ENCODE measurements at regions not wholly inside any gene's neighbourhood (a gene's known extent, or its start where the extent isn't known, plus 50 kb on each side); places are given as distances from the start of the nearest gene placed in this dataset.

DNA sequence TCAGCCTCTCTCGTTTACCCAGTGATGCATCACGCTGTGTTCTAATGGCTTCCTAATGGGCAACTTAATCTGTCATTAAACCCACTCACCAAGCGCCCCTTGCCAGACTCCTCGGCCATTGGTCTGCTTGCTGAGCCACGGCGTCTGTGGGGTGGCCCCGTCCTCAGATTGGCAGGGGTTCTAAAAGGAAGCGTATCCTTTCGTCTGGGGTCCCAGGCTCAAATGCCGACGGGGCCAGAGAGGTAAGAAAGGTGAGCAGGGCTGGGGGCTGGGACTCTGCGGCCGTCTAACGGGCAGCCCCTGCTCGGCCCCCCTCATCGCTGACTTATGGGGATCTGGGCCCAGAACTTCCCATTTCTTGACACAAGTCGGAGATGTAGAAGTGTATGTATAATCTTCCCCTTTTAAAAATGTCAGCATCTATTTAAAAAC is 315.1 kb upstream of the PROK2 start:
- DNase-seq (ENCODE audit: low read depth in 4 of 4, low spot score in 1 of 4): no peak

DNA sequence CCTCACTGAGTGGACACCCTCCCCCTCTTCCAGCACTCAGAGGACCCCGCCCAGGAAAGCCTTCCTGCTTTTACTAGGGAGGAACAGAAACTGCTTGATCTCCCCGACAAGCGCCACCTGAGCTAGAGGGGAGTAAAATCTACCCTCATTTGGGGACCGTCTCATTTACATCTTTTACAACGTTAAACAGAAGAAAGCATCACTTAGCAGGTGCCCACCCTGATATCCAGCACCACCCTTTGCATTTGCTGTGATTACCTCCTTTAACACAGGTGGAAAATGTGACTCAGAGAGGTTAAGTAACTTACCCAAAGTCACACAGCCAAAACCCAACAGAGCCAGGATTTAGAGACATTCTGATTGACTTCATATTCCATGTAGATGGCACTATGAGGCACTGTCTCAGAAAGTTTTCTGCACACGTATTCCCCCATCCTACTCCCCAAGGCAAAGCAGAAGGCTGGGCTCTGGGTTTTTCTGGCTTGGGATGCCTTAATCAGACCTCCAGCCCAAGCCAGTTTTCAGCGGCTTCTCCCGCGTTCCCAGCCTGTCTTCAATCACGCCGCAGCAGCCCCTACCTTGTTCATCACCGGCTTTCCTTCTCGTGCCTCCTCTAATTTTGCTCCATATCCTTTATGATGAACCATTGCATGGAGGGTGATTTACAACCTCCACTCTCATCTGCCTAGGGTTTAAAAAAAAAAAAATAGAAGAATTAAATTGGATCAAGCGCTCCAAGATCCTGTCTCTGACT is 314.6 kb upstream of the PROK2 start:
- no peak for DNase-seq (ENCODE audit: low read depth in 4 of 4, low spot score in 1 of 4)

DNA sequence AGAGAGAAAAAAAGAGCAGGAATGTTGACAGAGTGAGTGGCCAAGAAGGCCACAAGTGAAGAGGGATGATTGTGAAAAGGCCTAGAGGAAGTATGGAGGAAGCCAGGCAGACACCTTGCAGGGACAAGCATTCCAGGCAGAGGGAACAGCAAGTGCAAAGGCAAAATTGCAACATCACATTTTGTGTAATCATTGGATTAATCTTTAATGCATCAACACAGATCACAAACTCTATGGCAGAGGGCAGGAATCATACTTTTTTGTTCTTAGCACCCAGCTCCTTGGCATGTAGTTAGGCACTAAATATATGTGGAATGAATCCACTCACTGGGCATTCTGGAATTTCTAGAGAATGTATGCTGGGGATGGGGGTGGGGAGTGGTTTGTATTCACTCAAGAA is 312.1 kb upstream of the PROK2 start:
- no peak for DNase-seq (ENCODE audit: low read depth in 4 of 4, low spot score in 1 of 4)

DNA sequence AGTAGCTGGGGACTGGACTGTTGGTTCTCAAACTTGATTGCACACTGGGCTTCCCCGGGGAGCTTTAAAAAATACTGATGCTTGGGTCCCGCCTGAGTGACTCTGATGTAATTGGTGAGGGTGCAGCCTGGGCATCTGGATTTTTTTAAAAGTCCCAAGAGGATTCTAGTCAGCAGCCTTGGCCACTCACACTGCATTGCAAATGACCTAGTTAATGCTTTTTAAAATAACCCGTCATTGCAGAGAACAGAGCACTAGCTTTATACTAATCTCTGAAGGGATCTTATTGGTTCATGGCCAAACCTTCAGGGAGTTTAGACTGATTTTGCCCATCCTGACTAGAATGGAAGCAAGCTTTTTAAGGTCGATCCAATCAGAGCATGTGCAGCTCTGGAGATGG is 310.6 kb upstream of the PROK2 start:
- no peak for DNase-seq (ENCODE audit: low read depth in 4 of 4, low spot score in 1 of 4)

DNA sequence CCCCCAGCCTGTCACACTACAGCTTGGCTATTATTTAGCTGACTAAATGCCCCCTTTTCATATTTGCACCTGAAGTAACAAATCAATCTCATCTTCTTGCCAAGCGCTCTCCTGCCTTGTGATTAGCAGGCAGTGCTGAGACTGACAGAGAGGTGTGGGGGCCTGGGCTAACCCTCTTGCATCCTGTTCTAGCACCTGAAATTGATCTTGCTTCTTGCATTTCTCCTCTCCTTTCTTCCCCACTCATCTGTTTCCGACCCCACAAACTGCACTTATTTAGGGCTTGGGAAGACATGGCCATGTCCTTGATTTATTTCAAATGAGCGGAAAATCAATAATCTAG is 309.0 kb upstream of the PROK2 start:
- no peak for DNase-seq (ENCODE audit: low read depth in 4 of 4, low spot score in 1 of 4)

DNA sequence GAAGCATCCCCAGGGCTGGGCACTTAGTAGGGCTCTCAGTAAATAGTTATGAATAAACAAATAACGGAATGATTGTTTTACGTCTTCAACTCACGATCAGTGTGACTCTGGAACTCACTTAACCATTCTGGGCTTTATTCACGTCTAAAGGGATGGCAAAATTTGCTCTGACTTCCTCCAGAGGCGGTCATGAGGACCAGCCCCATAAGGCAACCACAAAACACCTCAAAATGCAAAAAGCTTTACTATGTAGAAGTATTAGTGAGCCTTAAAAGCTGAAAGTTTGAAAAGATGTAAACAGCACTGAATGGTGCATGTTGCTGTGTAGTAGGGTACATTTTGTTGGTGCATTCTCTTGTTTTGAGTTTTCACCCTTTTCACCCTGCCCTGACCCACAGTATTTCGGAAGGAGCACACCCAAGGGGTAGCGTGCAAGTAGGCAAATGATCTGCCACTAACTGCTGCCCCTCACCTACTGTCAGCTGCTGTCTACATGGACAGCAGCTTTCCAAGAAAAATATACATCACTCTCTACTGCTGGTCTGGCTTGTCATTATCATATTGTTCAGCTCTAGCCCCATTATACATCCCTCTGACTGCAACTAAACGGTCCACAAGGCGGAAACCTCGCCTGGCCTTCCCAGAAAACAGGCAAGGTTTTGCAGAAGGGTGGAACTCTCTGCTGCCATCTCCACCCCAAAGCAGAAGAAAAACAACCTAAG is 308.5 kb upstream of the PROK2 start:
- DNase-seq (ENCODE audit: low read depth in 4 of 4, low spot score in 1 of 4): no peak

DNA sequence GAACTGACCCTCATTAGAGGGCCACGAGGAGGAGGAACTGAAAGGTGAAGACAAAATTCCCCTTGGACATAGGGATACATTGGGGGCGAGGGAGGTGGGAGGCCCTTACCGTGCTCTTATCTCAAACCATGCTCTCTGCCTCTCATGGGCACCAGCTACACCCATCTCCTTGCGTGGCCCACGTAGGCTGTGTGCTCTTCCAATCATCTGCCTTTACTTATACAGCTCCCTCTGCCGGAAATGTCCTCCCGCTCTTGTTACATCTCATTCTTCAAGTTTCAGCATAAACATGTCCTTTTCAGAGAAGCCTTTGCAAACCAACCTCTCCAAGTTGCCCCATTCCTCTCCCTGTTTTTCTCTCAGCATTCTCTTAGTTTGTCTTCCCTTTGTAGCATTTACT is 307.8 kb upstream of the PROK2 start:
- DNase-seq (ENCODE audit: low read depth in 4 of 4, low spot score in 1 of 4): no peak

DNA sequence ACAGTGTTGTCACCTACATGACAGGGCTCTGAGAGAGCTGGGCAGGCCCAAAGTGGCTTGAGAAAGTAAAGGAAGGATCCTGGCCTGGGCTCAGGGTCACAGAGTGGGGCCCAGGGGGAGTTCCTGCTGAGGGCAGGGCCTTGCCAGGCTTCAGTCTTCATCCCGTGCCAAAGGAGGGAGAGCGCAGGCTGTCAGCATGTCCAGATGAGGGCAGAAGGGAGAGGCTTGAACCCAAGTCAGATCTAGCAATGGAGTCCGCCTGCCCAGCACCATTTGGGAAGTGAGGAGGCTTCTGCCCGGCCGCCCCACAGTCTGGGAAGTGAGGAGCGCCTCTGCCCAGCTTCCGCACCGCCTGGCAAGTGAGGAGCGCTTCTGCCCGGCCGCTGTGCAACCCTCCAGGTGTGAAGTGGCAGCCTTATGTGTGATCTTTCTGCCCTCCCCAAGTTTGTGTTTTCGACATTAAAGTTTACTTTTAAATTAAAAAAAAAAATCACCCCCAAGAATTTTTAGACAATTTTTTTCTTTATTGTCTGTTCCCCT is 303.6 kb upstream of the PROK2 start:
- DNase-seq (ENCODE audit: low read depth in 4 of 4, low spot score in 1 of 4): no peak

DNA sequence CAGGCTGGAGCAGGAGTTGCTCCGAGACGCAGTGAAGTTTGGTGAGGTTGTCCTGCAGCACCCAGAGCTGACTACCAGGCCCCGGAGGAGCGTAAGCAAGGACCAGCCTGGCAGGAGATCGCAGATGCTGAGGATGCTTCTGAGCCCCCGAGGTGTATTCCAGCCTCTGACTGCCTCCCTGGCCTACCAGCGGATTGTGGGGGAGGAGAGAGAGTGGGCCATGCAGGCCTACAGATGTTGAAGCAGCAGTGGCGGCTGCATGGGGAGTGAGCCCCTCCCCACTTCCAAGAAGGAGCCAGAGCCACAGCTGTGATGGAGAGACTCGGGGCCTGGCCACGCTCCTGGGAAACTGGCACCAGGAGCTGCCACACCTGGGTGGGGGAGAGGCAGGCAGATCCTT is 302.5 kb upstream of the PROK2 start:
- no peak for DNase-seq (ENCODE audit: low read depth in 4 of 4, low spot score in 1 of 4)

DNA sequence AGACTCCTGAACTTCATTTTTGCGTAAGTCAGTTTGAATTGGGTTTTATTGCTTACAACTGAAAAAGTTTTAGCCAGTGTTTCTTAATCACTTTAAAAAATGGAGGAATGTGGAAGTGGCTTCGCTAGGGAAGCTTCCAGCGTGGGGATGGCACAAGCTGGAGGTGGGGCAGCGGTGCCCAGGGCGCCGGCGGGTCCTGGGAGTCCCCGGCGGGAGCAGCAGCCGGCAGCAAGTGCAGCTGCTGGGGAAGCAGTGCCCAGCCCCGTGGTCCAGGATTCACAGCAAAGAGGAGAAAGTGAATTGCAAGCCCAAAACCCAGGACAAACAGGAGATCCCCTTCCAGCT is 301.8 kb upstream of the PROK2 start:
- DNase-seq (ENCODE audit: low read depth in 4 of 4, low spot score in 1 of 4): no peak

DNA sequence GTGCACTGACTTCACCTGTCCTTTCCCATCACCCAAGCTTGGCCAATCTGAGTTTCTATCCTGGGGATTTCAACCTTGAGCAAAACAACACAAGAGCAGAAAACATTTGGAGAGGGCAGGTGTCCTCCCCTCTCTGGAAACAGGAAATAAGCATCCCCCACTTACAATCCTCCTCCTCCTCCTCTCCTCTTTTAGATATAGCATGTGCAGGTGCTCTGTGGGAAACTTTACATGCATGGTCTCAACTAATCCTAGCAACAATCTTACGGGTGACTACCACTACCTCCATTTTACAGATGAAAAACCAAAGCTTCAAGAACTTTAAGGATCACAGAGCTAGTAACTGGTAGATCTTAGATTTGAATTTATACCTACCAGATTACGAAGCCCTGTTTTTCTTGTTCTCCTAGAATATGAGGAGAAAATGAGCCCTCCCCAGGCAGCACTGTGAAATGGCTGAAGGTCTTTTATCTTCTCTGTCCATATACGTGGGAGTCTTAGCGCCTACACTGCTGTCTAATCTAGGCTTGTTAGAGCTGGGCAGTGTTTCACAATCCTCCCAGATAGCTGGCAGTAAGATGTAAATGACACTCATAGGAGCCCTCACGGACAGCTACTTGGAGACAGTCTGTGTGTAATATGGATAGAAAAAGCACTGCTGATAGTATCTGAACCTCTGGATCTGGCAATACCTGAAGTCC is 301.2 kb upstream of the PROK2 start:
- DNase-seq (ENCODE audit: low read depth in 4 of 4, low spot score in 1 of 4): no peak

DNA sequence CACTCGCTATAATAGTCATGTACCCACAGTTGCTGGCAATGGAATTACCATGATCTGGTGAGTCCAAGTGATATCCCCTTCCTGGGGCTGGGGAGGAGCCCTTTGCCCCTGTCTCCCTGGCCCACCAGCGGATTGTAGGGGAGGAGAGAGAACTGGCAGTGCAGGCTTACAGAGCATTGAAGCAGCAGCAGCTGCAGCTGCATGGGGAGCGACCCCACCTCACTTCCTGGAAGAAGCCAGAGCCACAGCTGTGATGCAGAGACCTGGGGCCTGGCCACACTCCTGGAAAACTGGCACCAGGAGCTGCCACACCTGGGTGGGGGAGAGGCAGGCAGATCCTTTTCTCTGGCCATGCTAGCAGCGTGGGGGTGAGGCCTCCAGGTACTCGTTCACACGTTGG is 300.1 kb upstream of the PROK2 start:
- DNase-seq (ENCODE audit: low read depth in 4 of 4, low spot score in 1 of 4): no peak

DNA sequence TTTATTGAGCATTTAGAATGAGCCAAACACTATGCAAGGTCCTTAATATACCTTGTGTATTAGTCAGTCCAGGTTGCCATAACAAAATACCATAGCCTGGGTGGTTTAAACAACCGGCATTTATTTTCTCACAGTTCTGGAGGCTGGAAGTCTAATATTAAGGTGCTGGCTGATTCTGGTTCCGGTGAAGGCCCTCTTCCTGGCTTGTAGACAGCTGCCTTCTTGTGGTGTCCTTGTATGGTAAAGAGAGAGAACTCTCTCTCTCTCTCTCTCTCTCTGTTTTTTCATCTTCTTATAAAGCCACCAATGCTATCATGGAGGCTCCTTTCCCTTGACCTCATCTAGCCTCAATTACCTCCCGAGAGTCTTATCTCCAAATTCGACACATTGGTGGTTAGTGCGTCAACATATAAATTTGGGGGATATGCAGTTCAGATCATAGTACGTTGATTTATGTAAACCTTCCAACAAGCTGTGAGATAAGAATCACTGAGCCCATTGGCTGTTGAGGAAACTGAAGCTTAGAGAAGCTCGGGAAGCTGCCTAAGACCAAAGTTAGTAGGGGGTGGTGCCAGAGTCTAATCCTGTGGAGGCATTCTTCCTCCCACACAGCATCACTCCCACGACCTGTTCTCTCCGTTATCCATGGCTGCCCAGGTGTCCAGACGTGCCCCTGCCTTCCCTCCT is 298.0 kb upstream of the PROK2 start:
- no peak for DNase-seq (ENCODE audit: low read depth in 4 of 4, low spot score in 1 of 4)

DNA sequence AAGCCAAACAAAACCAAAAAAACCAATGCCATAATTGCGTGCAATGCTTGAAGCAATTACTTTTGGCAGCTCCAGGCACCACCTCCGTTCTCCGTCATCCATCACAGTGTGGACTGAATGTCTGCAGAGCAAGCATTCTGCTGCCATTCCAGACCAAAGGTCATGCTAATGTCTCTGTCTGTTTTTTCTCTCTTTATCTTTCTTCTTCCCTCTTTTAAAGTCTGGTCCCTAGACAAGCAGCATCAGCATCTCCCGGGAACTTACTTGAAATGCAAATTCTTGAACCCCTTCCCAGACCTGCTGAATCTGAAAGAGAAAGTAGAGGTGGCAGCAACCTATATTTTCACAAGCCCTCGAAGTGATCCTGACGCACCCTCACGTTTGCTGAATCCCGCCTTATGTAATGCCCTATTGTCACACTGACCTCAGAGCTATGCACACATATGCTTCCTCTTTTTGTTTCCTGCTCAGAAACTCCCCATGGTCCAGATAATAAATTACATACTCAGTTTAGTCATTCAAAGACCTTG is 297.3 kb upstream of the PROK2 start:
- DNase-seq (ENCODE audit: low read depth in 4 of 4, low spot score in 1 of 4): no peak

DNA sequence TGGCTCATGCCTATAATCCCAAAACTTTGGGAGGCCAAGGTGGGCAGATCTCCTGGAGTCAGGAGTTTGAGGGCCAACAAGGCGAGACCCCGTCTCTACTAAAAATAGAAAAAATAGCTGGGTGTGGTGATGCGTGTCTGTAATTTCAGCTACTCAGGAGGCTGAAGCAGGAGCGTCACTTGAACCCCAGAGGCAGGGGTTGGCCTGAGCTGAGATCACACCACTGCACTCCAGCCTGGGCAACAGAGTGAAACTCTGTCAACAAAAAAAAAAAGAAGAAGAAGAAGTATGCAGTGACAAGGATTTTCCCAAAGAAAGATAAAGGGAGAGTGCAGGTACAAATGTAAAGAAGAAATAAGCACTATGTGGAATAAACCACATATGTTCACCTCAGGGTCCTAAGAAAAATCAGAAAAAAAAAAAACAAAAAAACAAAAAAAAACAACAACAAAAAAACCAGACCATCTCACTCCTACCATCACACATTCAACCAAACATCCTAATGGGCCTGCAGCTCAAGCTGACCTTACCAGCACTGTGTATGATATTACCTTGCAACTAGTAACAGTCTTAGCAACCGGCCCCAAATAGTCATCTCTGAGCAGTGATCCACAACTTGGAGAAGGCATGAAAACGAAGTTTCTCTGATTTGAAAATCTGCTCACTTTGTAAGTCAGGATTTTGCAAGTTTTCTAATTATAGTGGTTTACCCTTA is 296.7 kb upstream of the PROK2 start:
- DNase-seq (ENCODE audit: low read depth in 4 of 4, low spot score in 1 of 4): no peak

DNA sequence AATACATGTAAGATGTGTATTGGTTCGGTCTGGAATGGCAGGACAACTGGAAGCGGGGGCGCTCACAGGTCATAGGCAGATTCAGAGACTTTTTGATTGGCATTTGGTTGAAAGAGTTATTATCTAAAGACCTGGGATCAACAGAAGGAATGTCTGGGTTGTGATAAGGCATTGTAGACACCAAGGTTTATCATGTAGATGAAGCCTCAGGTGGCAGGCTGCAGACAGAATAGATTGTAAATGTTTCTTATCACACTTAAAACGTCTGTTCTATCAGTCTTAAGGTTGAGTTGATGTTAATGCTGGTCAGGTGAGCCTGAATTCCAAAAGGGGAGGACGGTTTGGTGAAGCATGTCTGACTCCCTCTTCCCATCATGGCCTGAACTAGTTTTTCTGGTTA is 295.9 kb upstream of the PROK2 start:
- DNase-seq (ENCODE audit: low read depth in 4 of 4, low spot score in 1 of 4): no peak

DNA sequence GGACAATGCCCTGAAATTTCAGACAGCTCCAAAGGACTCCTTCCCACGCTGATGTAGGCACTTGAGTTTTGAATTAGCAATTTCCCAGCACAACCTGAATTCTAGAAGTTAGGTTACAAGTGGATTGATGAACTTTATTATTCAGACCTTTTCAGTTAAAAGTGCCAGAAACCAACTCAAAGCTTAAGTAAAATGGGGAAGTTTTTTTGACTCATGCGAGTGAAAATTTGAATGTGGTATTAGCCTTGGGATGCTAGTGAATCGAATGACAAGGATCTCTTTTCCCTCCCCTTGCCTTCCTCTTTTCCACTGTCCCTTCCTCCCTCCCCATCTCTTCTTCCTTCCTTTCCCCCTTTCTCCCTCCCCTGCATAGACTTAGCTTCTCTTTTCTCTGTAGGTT is 295.1 kb upstream of the PROK2 start:
- no peak for DNase-seq (ENCODE audit: low read depth in 4 of 4, low spot score in 1 of 4)

DNA sequence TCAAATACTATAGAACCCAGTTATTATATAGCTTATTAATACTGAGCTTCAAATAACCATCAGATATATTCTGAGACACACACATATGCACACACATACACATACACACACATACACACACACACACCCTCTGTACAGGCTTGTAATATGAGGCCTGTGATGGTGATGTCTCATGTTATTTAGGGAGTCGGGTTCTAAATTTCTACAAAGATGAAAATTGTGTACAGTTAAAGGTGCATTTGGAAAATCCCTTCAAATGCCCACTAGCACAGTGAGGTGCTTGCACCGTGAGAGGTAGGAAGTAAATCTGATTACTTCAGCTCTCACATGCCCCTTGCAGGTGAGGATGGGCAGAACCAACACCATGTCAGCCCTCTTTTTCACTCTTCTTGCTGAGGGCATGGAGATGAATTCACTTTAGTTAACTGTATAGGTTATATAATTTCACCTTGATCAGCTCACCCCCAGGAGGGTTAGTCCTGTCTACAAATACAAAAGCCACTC is 294.5 kb upstream of the PROK2 start:
- no peak for DNase-seq (ENCODE audit: low read depth in 4 of 4, low spot score in 1 of 4)

DNA sequence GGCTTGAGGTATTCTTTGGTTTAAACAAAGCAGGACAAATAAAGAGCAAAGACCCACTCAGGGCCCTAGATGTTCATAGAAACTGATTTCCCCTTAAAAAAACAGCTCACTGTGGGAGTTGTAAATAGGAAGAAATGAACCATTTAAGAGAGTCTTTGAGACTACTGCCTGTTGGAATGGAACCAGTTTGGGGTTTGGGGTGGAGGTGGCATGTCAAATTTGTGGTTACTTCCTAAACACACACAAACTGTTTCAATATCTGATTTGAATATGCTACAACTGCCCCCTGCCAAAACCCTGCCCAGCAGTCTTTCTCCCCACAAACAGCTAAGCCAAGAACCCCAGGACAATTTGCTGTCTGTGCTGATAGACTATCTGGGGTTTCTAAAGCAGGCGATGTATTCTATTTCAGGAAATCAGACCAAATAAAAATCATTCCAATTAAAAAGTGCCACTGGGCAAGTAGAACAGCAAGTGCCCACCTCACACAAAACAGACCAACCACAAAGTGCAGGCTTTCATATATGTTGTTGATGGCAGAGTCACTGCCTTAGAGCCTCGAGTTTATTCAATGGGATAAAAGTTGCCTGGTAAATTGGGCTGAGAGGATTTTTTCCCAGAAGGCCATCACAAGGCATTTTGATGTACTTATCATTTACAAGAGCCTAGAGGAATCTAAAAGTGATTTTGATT is 293.9 kb upstream of the PROK2 start:
- DNase-seq (ENCODE audit: low read depth in 4 of 4, low spot score in 1 of 4): no peak
